IMR-90 (cell line): ENCODE measurements at regions not wholly inside any gene's neighbourhood (a gene's known extent, or its start where the extent isn't known, plus 50 kb on each side); places are given as distances from the start of the nearest gene placed in this dataset.

Experiments used
- ATAC-seq: fragments of 200-7000 bp; cut with Tn5 transposase; 2 replicates; pipeline ENCODE4 v1.9.1; 2020; ENCODE audit warnings: low read depth, mild to moderate bottlenecking, moderate library complexity
- BruUV-seq: library from RNA; stranded (reverse); fragments of 400-500 nt; replicated peaks from 2 replicates; lab custom pipeline; 2021; lab: Mats Ljungman, UMichigan
- CTCF ChIA-PET: fragments of 300-600 bp; formaldehyde crosslinking; extraction: SDS; loops from one replicate; lab custom pipeline; 2021; ENCODE audit warnings: antibody characterized with exemption; lab: Yijun Ruan, JAX
- POLR2A ChIA-PET: fragments of 300-600 bp; sonication (Branson Sonifier 250); formaldehyde crosslinking; loops from one replicate; lab custom pipeline; 2022; ENCODE audit warnings: antibody characterized with exemption; ENCODE audit not compliant: unreplicated experiment; lab: Charles Lee
- DNase-seq: peaks from one replicate; pipeline ENCODE4 v3.0.0; 2013
- H2AFZ ChIP-seq: replicated peaks from 2 replicates; pipeline ENCODE3; 2013; ENCODE audit warnings: low read length, mild to moderate bottlenecking; ENCODE audit not compliant: poor library complexity
- H2AK5ac ChIP-seq: 2 replicates; pipeline ENCODE4 v1.6.1; 2013; ENCODE audit warnings: low read depth, low read length, inconsistent platforms
- H2AK9ac ChIP-seq: replicated peaks from 2 replicates; pipeline ENCODE3; 2013; ENCODE audit warnings: mild to moderate bottlenecking, low read depth, low read length, moderate library complexity; ENCODE audit not compliant: poor library complexity
- H2BK120ac ChIP-seq: 2 replicates; pipeline ENCODE4 v1.6.1; 2013; ENCODE audit warnings: low read depth, low read length, inconsistent platforms
- H2BK15ac ChIP-seq: 3 replicates; pipeline ENCODE4 v1.6.1; 2013; ENCODE audit warnings: low read depth, low read length, inconsistent platforms
- H2BK20ac ChIP-seq: 2 replicates; pipeline ENCODE4 v1.6.1; 2013; ENCODE audit warnings: low read depth, mild to moderate bottlenecking, inconsistent platforms, low read length, moderate library complexity
- H2BK5ac ChIP-seq: 2 replicates; pipeline ENCODE4 v1.6.1; 2013; ENCODE audit warnings: mild to moderate bottlenecking, low read depth, low read length, inconsistent platforms; ENCODE audit not compliant: poor library complexity, severe bottlenecking
- H3K14ac ChIP-seq: replicated peaks from 2 replicates; pipeline ENCODE4 v1.6.1; 2013; ENCODE audit warnings: low read depth, low read length, inconsistent platforms
- H3K18ac ChIP-seq: 2 replicates; pipeline ENCODE4 v1.6.1; 2013; ENCODE audit warnings: low read depth, low read length, control low read depth
- H3K23ac ChIP-seq: 2 replicates; pipeline ENCODE4 v1.6.1; 2013; ENCODE audit warnings: low read depth, low read length, inconsistent platforms
- H3K27ac ChIP-seq: 2 replicates; pipeline ENCODE4 v1.5.1; 2013; ENCODE audit warnings: mild to moderate bottlenecking, control low read depth, low read length; ENCODE audit not compliant: insufficient read depth
- H3K27me3 ChIP-seq: 2 replicates; pipeline ENCODE4 v1.6.1; 2013; ENCODE audit warnings: low read length; ENCODE audit not compliant: control insufficient read depth, insufficient read depth
- H3K36me3 ChIP-seq: 2 replicates; pipeline ENCODE4 v1.6.1; 2013; ENCODE audit warnings: low read length, mixed read lengths; ENCODE audit not compliant: control insufficient read depth, insufficient read depth
- H3K4ac ChIP-seq: 2 replicates; pipeline ENCODE4 v1.6.1; 2013; ENCODE audit warnings: low read depth, low read length, inconsistent platforms
- H3K4me1 ChIP-seq: 2 replicates; pipeline ENCODE4 v1.6.1; 2013; ENCODE audit warnings: low read length, mixed read lengths; ENCODE audit not compliant: control insufficient read depth, insufficient read depth
- H3K4me2 ChIP-seq: 2 replicates; pipeline ENCODE4 v1.6.1; 2013; ENCODE audit warnings: low read depth, mild to moderate bottlenecking, control low read depth, low read length, moderate library complexity
- H3K4me3 ChIP-seq: 2 replicates; pipeline ENCODE4 v1.5.1; 2013; ENCODE audit warnings: low read depth, mild to moderate bottlenecking, control low read depth, low read length, moderate library complexity; ENCODE audit not compliant: insufficient read depth
- H3K56ac ChIP-seq: 2 replicates; pipeline ENCODE4 v1.6.1; 2013; ENCODE audit warnings: low read length, inconsistent platforms; ENCODE audit not compliant: insufficient read depth; ENCODE audit errors: extremely low read depth
- H3K79me1 ChIP-seq, 2 experiments: 2 replicates each; pipeline ENCODE4 v1.6.1; 2013; ENCODE audit warnings: low read length in 2 of 2, inconsistent platforms in 1 of 2, low read depth in 1 of 2
- H3K9ac ChIP-seq: 2 replicates; pipeline ENCODE4 v1.6.1; 2013; ENCODE audit warnings: low read depth, low read length, control low read depth
- H3K9me1 ChIP-seq: 2 replicates; pipeline ENCODE4 v1.6.1; 2013; ENCODE audit warnings: low read length, inconsistent platforms; ENCODE audit not compliant: insufficient read depth
- H3K9me3 ChIP-seq: 2 replicates; pipeline ENCODE4 v1.6.1; 2013; ENCODE audit warnings: low read length; ENCODE audit not compliant: control insufficient read depth, insufficient read depth
- H4K20me1 ChIP-seq: 2 replicates; pipeline ENCODE4 v1.6.1; 2013; ENCODE audit warnings: low read length, inconsistent platforms; ENCODE audit not compliant: insufficient read depth
- H4K5ac ChIP-seq: 2 replicates; pipeline ENCODE4 v1.6.1; 2013; ENCODE audit warnings: mild to moderate bottlenecking, low read depth, low read length, control low read depth
- H4K8ac ChIP-seq, 2 experiments: 2 replicates each; pipeline ENCODE4 v1.6.1; 2013; ENCODE audit warnings: low read depth in 2 of 2, low read length in 2 of 2, control low read depth in 1 of 2, inconsistent platforms in 1 of 2
- H4K91ac ChIP-seq: 2 replicates; pipeline ENCODE4 v1.6.1; 2013; ENCODE audit warnings: low read depth, low read length, inconsistent platforms; ENCODE audit not compliant: insufficient read depth
- FOS ChIP-seq: fragments of 150-350 bp; IDR thresholded peaks from 2 replicates; pipeline ENCODE4 v1.6.1; 2016; ENCODE audit warnings: low read depth, low read length
- MXI1 ChIP-seq: IDR thresholded peaks from 2 replicates; pipeline ENCODE4 v1.6.1; 2012; ENCODE audit warnings: low read depth, mild to moderate bottlenecking, low read length, moderate library complexity, borderline replicate concordance
- RFX5 ChIP-seq: IDR thresholded peaks from 2 replicates; pipeline ENCODE4 v1.8.0; 2012; ENCODE audit warnings: low read depth, mild to moderate bottlenecking, low read length, moderate library complexity
- WGBS, 2 experiments: methylation state at CpG; one replicate each; pipeline versions ENCODE4 v1.1.5 to v1.1.7; 2013; ENCODE audit warnings: missing lambda C conversion rate in 2 of 2; ENCODE audit not compliant: insufficient read length in 1 of 2; ENCODE audit errors: extremely low coverage in 2 of 2; 5-methylcytosine and 5-hydroxymethylcytosine counted together
- dilution Hi-C: fragments of 300-500 bp; cut with HindIII; formaldehyde crosslinking; loops from one replicate; pipeline ENCODE4 v1.14.3; 2018; ENCODE audit warnings: low sequenced_read_pairs; ENCODE audit not compliant: unreplicated experiment
- in situ Hi-C: fragments of 300-500 bp; cut with MboI; formaldehyde crosslinking; loops from 3 replicates; pipeline ENCODE4 v1.14.3; 2019; ENCODE audit warnings: low sequenced_read_pairs, inconsistent platforms, mixed read lengths
- intact Hi-C: fragments of 100-400 bp; cut with micrococcal nuclease; formaldehyde crosslinking; loops from 2 replicates; pipeline ENCODE4 v1.10.0; 2022
- TF ChIP-seq, protein P1 (sequence below): fragments of 150-350 bp; IDR thresholded peaks from 2 replicates; pipeline ENCODE4 v1.6.1; 2016; ENCODE audit warnings: low read depth, mild to moderate bottlenecking, low read length, moderate library complexity, borderline replicate concordance

DNA sequence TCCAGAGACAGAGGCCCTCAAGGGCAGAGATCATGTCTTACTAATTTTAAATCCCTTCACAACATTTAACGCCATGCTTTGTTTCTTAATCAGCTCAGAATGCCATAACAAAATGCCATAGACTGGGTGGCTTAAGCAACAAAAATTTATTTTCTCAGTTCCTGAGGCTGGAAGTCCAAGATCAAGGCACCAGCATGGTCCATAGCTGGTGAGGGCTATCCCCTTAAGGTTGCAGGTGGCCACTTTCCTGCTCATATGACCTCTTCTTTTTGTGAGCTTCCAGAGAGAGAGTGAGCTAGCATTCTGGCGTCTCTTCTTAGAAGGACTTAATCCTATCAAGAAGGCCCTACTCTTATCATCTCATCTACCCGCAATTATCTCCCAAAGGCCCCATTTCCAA is 470.3 kb downstream of the ZNF608 start:
- H3K27ac ChIP-seq = no peak overlapping the region
- no peak overlapping the region for H2AK5ac ChIP-seq
- H3K79me1 ChIP-seq = no peaks in the 10 kb centered on the region
- no peak overlapping the region for H2AK9ac ChIP-seq
- H3K9me1 ChIP-seq = no peaks in the 10 kb centered on the region
- no peak overlapping the region for H4K8ac ChIP-seq
- H3K18ac ChIP-seq = no peak overlapping the region
- dilution Hi-C loops = no loop called here
- no peak overlapping the region for H3K56ac ChIP-seq
- no peak overlapping the region for H2BK120ac ChIP-seq
- no peak overlapping the region for H3K4me3 ChIP-seq
- H4K20me1 ChIP-seq = no peaks in the 10 kb centered on the region
- DNase-seq = no peak
- in situ Hi-C loops = no loop called here
- no peak overlapping the region for H3K23ac ChIP-seq
- CTCF ChIA-PET = no interaction called here
- H3K9ac ChIP-seq = no peak overlapping the region
- H3K9me3 ChIP-seq = no peaks in the 10 kb centered on the region
- BruUV-seq = no TSS peak
- no CpG with 5 or more reads among the region's 3 CpGs for WGBS, 2 experiments
- no peak overlapping the region for H3K4ac ChIP-seq
- no peak overlapping the region for H4K91ac ChIP-seq
- no peak overlapping the region for H4K5ac ChIP-seq
- H3K36me3 ChIP-seq = no peaks in the 10 kb centered on the region
- no peak overlapping the region for H2BK15ac ChIP-seq
- H3K14ac ChIP-seq = no peak overlapping the region
- POLR2A ChIA-PET = no interaction called here
- H2BK20ac ChIP-seq = no peak overlapping the region
- H3K27me3 ChIP-seq = no peaks in the 10 kb centered on the region; the same call in none of the 2 replicates
- no peaks in the 10 kb centered on the region for H3K4me1 ChIP-seq
- H3K4me2 ChIP-seq = no peak overlapping the region
- intact Hi-C loops = no loop called here
- ATAC-seq = no peak
- TF ChIP-seq RFX5 (no peak), MXI1 (no peak), FOS (no peak)
- TF ChIP-seq, protein P1, sequence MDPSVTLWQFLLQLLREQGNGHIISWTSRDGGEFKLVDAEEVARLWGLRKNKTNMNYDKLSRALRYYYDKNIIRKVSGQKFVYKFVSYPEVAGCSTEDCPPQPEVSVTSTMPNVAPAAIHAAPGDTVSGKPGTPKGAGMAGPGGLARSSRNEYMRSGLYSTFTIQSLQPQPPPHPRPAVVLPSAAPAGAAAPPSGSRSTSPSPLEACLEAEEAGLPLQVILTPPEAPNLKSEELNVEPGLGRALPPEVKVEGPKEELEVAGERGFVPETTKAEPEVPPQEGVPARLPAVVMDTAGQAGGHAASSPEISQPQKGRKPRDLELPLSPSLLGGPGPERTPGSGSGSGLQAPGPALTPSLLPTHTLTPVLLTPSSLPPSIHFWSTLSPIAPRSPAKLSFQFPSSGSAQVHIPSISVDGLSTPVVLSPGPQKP = no peak
- no peak overlapping the region for H2BK5ac ChIP-seq
- no peak overlapping the region for H2AFZ ChIP-seq
